Choroid plexus epithelial cell (primary cell): ENCODE measurements at regions not wholly inside any gene's neighbourhood (a gene's known extent, or its start where the extent isn't known, plus 50 kb on each side); places are given as distances from the start of the nearest gene placed in this dataset.

Source experiments
- DNase-seq: peaks from one replicate; pipeline ENCODE4 v3.0.0-alpha.2; 2010; ENCODE audit warnings: low read depth
- H3K4me3 ChIP-seq: 2 replicates; pipeline ENCODE4 v1.5.1; 2011; ENCODE audit warnings: low read depth, mild to moderate bottlenecking, control low read depth, low read length, moderate library complexity
- TF ChIP-seq, protein P1 (sequence below): conservative IDR thresholded peaks from 2 replicates; pipeline ENCODE4 v1.5.1; 2011; ENCODE audit warnings: low read depth, mild to moderate bottlenecking, control low read depth, inconsistent platforms, low read length, moderate library complexity

DNA sequence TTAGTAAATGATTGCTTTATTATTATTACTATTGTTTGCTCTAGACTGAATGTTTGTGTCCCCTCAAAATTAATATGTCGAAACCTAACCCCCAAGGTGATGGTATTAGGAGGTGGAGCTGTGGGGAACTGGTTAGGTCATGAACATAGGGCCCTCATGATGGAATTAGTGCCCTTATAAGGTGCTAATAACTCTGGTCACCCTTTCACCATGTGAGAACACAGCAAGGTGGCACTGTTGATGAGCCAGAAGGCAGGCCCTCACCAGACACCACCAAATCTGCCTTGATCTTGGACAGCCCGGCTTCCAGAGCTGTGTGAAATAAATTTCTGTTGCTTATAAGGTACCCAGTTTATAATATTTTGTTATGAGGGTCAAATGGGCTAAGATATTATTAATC, 95.8 kb downstream of the BDNF start:
- H3K4me3 ChIP-seq, result no peak overlapping the region
- no peak for DNase-seq
- TF ChIP-seq, protein P1, sequence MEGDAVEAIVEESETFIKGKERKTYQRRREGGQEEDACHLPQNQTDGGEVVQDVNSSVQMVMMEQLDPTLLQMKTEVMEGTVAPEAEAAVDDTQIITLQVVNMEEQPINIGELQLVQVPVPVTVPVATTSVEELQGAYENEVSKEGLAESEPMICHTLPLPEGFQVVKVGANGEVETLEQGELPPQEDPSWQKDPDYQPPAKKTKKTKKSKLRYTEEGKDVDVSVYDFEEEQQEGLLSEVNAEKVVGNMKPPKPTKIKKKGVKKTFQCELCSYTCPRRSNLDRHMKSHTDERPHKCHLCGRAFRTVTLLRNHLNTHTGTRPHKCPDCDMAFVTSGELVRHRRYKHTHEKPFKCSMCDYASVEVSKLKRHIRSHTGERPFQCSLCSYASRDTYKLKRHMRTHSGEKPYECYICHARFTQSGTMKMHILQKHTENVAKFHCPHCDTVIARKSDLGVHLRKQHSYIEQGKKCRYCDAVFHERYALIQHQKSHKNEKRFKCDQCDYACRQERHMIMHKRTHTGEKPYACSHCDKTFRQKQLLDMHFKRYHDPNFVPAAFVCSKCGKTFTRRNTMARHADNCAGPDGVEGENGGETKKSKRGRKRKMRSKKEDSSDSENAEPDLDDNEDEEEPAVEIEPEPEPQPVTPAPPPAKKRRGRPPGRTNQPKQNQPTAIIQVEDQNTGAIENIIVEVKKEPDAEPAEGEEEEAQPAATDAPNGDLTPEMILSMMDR, result no peak

DNA sequence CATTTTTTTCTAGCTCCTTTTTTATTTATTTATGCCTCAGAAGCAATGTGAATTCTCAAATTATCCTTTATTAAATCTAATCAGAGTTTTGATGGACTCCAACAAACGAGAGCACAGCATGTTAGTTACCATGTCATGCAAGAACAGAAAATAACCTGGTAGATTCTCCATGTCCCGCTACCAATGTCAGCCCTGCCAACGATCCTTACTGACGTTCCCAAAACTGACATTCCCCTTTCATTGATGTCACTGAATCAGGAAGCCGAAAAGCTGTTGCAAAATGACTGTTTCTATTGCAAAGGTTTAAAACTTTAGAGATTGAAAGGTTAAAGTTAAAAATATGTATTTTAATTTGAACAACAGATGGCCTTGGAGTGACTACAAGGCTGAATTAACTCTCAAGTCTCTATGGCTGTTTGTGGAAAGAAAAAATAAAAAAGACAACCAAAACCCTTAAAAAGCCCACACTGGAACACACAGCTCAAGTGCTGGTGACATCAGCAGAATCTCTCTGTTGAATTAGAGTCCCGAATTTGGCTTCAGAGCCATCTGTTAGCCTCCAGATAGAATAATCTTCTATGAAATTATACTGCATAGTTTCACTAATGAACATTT, 96.8 kb downstream of the BDNF start:
- no peak for DNase-seq
- no peak overlapping the region for H3K4me3 ChIP-seq
- TF ChIP-seq, protein P1, result no peak

DNA sequence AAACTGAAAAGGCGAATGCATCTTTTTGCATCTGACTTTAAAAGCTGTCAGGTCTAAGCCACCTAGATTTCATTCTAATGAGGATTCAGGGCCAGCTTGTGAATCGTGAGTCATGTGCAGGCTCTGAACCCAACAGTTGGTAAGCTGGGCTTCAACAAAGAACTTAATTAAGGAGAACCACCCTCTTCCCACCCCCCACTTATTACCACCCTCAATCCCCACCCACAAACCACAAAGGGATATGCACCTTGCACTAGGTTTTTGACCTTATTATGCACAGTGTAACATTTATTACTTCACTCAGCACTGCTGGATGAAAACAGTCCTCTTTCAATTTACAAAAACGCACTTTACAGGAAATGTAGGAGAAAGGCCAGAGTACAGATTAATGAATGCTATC, 94.1 kb upstream of the LIN7C start:
- no peak overlapping the region for H3K4me3 ChIP-seq
- TF ChIP-seq, protein P1, result no peak
- DNase-seq, result no peak

DNA sequence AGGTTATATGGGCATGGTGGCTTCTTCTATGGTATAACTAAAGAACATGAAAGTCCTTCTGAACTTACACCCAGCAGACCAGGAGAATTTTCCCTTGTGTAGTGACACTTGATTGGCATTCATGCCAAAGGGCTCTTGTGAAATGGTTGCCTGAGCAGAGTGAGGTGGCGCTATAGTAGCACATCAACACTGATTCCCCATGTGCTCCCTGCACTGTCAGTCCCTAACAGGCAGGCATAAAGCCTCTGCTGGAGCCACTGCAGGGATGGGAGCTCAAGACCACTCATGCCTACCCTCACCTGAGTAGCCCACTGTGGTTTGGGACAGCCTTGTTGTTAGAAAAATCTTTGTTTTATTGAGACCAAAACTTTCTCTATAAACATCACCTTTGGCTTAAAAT, 92.6 kb upstream of the LIN7C start:
- TF ChIP-seq, protein P1, result no peak
- DNase-seq, result no peak
- no peak overlapping the region for H3K4me3 ChIP-seq

DNA sequence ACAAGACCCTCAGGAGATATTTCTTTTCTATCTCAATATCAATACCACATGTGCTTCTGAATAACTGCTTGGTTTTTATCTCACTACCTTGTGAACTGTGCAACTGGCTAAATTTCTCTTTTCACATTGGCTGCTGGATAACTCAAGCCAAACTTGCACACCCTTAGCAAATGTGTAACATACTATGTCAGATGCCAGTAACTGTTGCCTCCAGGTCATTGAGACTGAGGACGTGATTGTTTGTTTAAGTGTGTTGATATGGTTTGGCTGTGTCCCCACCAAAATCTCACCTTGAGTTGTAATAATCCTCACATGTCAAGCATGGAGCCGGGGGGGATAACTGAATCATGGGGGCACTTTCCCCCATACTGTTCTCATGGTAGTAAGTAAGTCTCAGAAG, 90.2 kb upstream of the LIN7C start:
- TF ChIP-seq, protein P1, result no peak
- no peak for DNase-seq
- H3K4me3 ChIP-seq, result no peak overlapping the region

DNA sequence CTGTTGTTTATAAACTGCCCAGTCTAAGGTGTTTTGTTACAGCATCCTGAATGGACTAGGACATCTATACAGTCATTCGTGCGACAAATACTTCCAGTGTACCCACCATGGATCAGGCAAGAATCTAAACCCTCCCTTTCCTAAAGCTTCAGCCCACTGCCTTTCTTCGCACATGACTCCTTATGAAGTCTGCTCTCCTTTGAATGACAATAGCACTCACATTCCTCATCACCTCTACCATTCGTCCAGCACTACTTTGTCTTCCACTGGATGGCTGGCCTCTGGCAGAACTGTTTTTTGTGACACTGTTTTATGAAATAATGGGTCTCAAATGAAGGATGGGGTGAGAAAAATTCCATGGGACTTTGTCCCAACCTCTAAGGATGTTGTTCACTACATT, 89.8 kb upstream of the LIN7C start:
- TF ChIP-seq, protein P1, result no peak
- no peak overlapping the region for H3K4me3 ChIP-seq
- DNase-seq, result no peak

GRCh38 chr11:27592098-27592780, 85.7 kb upstream of the LIN7C start:
- DNase-seq, result peak; percentile 11
- TF ChIP-seq, protein P1, result no peak

More at GRCh38 chr11:27592098-27592780, 85.7 kb upstream of the LIN7C start:
- H3K4me3 ChIP-seq, result no peak overlapping the region
